AG20443 (cell line): ENCODE measurements at regions not wholly inside any gene's neighbourhood (a gene's known extent, or its start where the extent isn't known, plus 50 kb on each side); places are given as distances from the start of the nearest gene placed in this dataset.
A peak's percentile ranks its signal among the peaks of the same experiment; 100 is the strongest.
"Not testable (repeated sequence)": the region's sequence is repeated elsewhere in the genome, so short reads cannot be mapped to it uniquely, and the experiment has no call there.

Experiments
- DNase-seq: peaks from one replicate; pipeline ENCODE4 v3.0.0; 2012; ENCODE audit warnings: low spot score, mixed read lengths

- DNase-seq = no peak
Measured at GRCh38 chr6:113664909-113665308, 192.2 kb upstream of the MARCKS start.

GRCh38 chr6:113668641-113669408, 188.3 kb upstream of the MARCKS start:
- no peak for DNase-seq

- no peak for DNase-seq
Measured at GRCh38 chr6:113669606-113670005, 187.5 kb upstream of the MARCKS start.

GRCh38 chr6:113671421-113671820, 185.7 kb upstream of the MARCKS start:
- DNase-seq = no peak

GRCh38 chr6:113672491-113673149, 184.5 kb upstream of the MARCKS start:
- DNase-seq = peak; percentile 75

- DNase-seq = no peak
Measured at GRCh38 chr6:113674075-113674474, 183.1 kb upstream of the MARCKS start.

- DNase-seq = no peak
Measured at GRCh38 chr6:113676057-113676456, 181.1 kb upstream of the MARCKS start.

- no peak for DNase-seq
Measured at GRCh38 chr6:113676968-113677367, 180.2 kb upstream of the MARCKS start.

- no peak for DNase-seq
Measured at GRCh38 chr6:113679051-113679450, 178.1 kb upstream of the MARCKS start.

- DNase-seq = no peak
Measured at GRCh38 chr6:113680301-113680700, 176.8 kb upstream of the MARCKS start.

- no peak for DNase-seq
Measured at GRCh38 chr6:113683968-113684367, 173.2 kb upstream of the MARCKS start.

GRCh38 chr6:113684382-113684901, 172.7 kb upstream of the MARCKS start:
- DNase-seq = no peak

GRCh38 chr6:113686049-113686448, 171.1 kb upstream of the MARCKS start:
- DNase-seq = no peak

- DNase-seq = not testable (repeated sequence)
Measured at GRCh38 chr6:113689620-113690019, 167.5 kb upstream of the MARCKS start.

GRCh38 chr6:113690281-113691259, 166.6 kb upstream of the MARCKS start:
- peak; percentile 77 for DNase-seq

- DNase-seq = no peak
Measured at GRCh38 chr6:113691260-113691656, 165.9 kb upstream of the MARCKS start.

GRCh38 chr6:113693851-113694250, 163.3 kb upstream of the MARCKS start:
- DNase-seq = no peak

- DNase-seq = peak; percentile 17
Measured at GRCh38 chr6:113694278-113695077, 162.7 kb upstream of the MARCKS start.

GRCh38 chr6:113695516-113695915, 161.6 kb upstream of the MARCKS start:
- DNase-seq = peak; percentile 39

GRCh38 chr6:113696960-113697359, 160.2 kb upstream of the MARCKS start:
- no peak for DNase-seq
